Adrenal gland (tissue), 5 donors: ENCODE measurements at regions not wholly inside any gene's neighbourhood (a gene's known extent, or its start where the extent isn't known, plus 50 kb on each side); places are given as distances from the start of the nearest gene placed in this dataset.

Experiments
- CTCF ChIP-seq, 6 experiments: fragments of 450-650 bp in 4 of 6; fragments of 200-600 bp in 2 of 6; sonication (generic) in 1 of 6; IDR thresholded peaks; 1 replicate in 5 of 6; 2 replicates in 1 of 6; pipeline versions ENCODE4 v1.5.1 to v1.8.0; 2016 to 2021; ENCODE audit warnings: antibody characterized with exemption in 6 of 6, mild to moderate bottlenecking in 2 of 6, moderate library complexity in 1 of 6
- POLR2A ChIP-seq, 2 donors: fragments of 450-650 bp; IDR thresholded peaks; one replicate each; pipeline ENCODE4 v1.6.1; 2017; ENCODE audit warnings: antibody characterized with exemption in 2 of 2, mild to moderate bottlenecking in 2 of 2, moderate library complexity in 1 of 2
- donor health status: DM: no; HTN: no; CAD: no.

- TF ChIP-seq CTCF (IDR thresholded peaks at IDR 0.05) = no peak
- TF ChIP-seq POLR2A (IDR thresholded peaks at IDR 0.05) = peak in 1 of 2 donors; percentile 48
Measured at GRCh38 chr9:86405926-86406325, 51.7 kb upstream of the TUT7 start.
